ENCODE measurements at regions not wholly inside any gene's neighbourhood (a gene's known extent, or its start where the extent isn't known, plus 50 kb on each side); places are given as distances from the start of the nearest gene placed in this dataset.

GRCh38 chr9:88326936-88327335 lies 61.3 kb upstream of the SPIN1 start:
- FAIRE-seq (no peak), DNase-seq (ENCODE audit: low spot score) (no peak)

GRCh38 chr9:88326015-88326414 lies 62.2 kb upstream of the SPIN1 start:
- no peak for DNase-seq (ENCODE audit: low spot score)
- FAIRE-seq, result no peak

GRCh38 chr9:88322906-88323566 lies 65.2 kb upstream of the SPIN1 start:
- DNase-seq (ENCODE audit: low spot score) (no peak), FAIRE-seq (no peak)

- FAIRE-seq, result no peak
- DNase-seq (ENCODE audit: low spot score), result no peak
Measured at GRCh38 chr9:88321764-88322163, 66.5 kb upstream of the SPIN1 start.

- DNase-seq (ENCODE audit: low spot score) (no peak), FAIRE-seq (no peak)
Measured at GRCh38 chr9:88320748-88321415, 67.4 kb upstream of the SPIN1 start.

- DNase-seq (ENCODE audit: low spot score), result no peak
- FAIRE-seq, result no peak
Measured at GRCh38 chr9:88319936-88320747, 68.1 kb upstream of the SPIN1 start.

- FAIRE-seq (no peak), DNase-seq (ENCODE audit: low spot score) (no peak)
Measured at GRCh38 chr9:88313364-88314220, 74.7 kb upstream of the SPIN1 start.

GRCh38 chr9:88312517-88313103 lies 75.6 kb upstream of the SPIN1 start:
- FAIRE-seq (no peak), DNase-seq (ENCODE audit: low spot score) (no peak)

- no peak for DNase-seq (ENCODE audit: low spot score)
- no peak for FAIRE-seq
Measured at GRCh38 chr9:88312045-88312444, 76.2 kb upstream of the SPIN1 start.

- FAIRE-seq (no peak), DNase-seq (ENCODE audit: low spot score) (no peak)
Measured at GRCh38 chr9:88310310-88310980, 77.8 kb upstream of the SPIN1 start.

- no peak for FAIRE-seq
Measured at GRCh38 chr9:88308831-88309560, 79.2 kb upstream of the SPIN1 start.

GRCh38 chr9:88307136-88307535 lies 81.1 kb upstream of the SPIN1 start:
- DNase-seq (ENCODE audit: low spot score), result no peak
- no peak for FAIRE-seq

More at GRCh38 chr9:88308831-88309560, 79.2 kb upstream of the SPIN1 start:
- DNase-seq (ENCODE audit: low spot score), result no peak

- no peak for DNase-seq (ENCODE audit: low spot score)
- no peak for FAIRE-seq
Measured at GRCh38 chr9:88303721-88304451, 84.4 kb upstream of the SPIN1 start.

- no peak for DNase-seq (ENCODE audit: low spot score)
- no peak for FAIRE-seq
Measured at GRCh38 chr9:88302579-88303324, 85.5 kb upstream of the SPIN1 start.

- FAIRE-seq (no peak), DNase-seq (ENCODE audit: low spot score) (no peak)
Measured at GRCh38 chr9:88300556-88300955, 87.7 kb upstream of the SPIN1 start.

- DNase-seq (ENCODE audit: low spot score) (no peak), FAIRE-seq (no peak)
Measured at GRCh38 chr9:88291856-88292255, 96.4 kb upstream of the SPIN1 start.

- DNase-seq (ENCODE audit: low spot score), result no peak
- no peak for FAIRE-seq
Measured at GRCh38 chr9:88291056-88291455, 97.2 kb upstream of the SPIN1 start.

GRCh38 chr9:88289532-88289931 lies 98.7 kb upstream of the SPIN1 start:
- no peak for FAIRE-seq

More at GRCh38 chr9:88289532-88289931, 98.7 kb upstream of the SPIN1 start:
- no peak for DNase-seq (ENCODE audit: low spot score)
